Tibial artery (tissue), 4 donors: ENCODE measurements at regions not wholly inside any gene's neighbourhood (a gene's known extent, or its start where the extent isn't known, plus 50 kb on each side); places are given as distances from the start of the nearest gene placed in this dataset.

ENCODE experiments used
- DNase-seq, 2 donors: peaks; one replicate each; pipeline ENCODE4 v3.0.0-alpha.2; 2019
- H3K27ac ChIP-seq, 2 donors: fragments of 200-600 bp; sonication (generic) in 1 of 2; 1 replicate in 1 of 2; 2 replicates in 1 of 2; pipeline ENCODE4 v1.5.1; 2018 to 2019; ENCODE audit warnings: mild to moderate bottlenecking in 1 of 2
- H3K27me3 ChIP-seq, 2 donors: fragments of 200-600 bp; sonication (generic) in 1 of 2; one replicate each; pipeline versions ENCODE4 v1.5.1 to v1.6.0; 2016 to 2019
- H3K36me3 ChIP-seq, 3 donors: fragments of 200-600 bp; sonication (generic) in 2 of 3; one replicate each; pipeline ENCODE4 v1.5.1; 2016 to 2019; ENCODE audit warnings: mild to moderate bottlenecking in 2 of 3
- H3K4me1 ChIP-seq, 4 donors: fragments of 200-600 bp; sonication (generic) in 2 of 4; 1 replicate in 3 of 4; 2 replicates in 1 of 4; pipeline ENCODE4 v1.5.1; 2016 to 2019
- H3K4me3 ChIP-seq, 2 donors: fragments of 200-600 bp; sonication (generic) in 1 of 2; 1 replicate in 1 of 2; 2 replicates in 1 of 2; pipeline ENCODE4 v1.5.1; 2018 to 2019; ENCODE audit warnings: mild to moderate bottlenecking in 2 of 2
- H3K9me3 ChIP-seq, 3 donors: fragments of 200-600 bp; sonication (generic) in 1 of 3; one replicate each; pipeline ENCODE4 v1.5.1; 2016 to 2019
- CTCF ChIP-seq, 2 experiments: fragments of 200-600 bp in 1 of 2; fragments of 450-650 bp in 1 of 2; IDR thresholded peaks; one replicate each; pipeline ENCODE4 v1.5.1; 2017 to 2019; ENCODE audit warnings: antibody characterized with exemption in 2 of 2, mild to moderate bottlenecking in 1 of 2, moderate library complexity in 1 of 2
- intact Hi-C: fragments of 100-400 bp; cut with DNase I; formaldehyde crosslinking; loops from one replicate; pipeline ENCODE4 v1.15.0; 2023; ENCODE audit warnings: low total_unique reads

- intact Hi-C loops = no loop called here
- no peaks in the 10 kb centered on the region for H3K4me1 ChIP-seq
- DNase-seq = no peak
Observed at GRCh38 chr13:58963321-58963720, 1200.4 kb downstream of the DIAPH3 start.

GRCh38 chr13:58964048-58964447 is 1199.7 kb downstream of the DIAPH3 start:
- intact Hi-C loops = no loop called here
- Histone ChIP-seq H3K27me3 (no peaks in the 10 kb centered on the region), H3K4me1 (no peaks in the 10 kb centered on the region), H3K27ac (no peak overlapping the region), H3K4me3 (no peak overlapping the region), H3K36me3 (no peaks in the 10 kb centered on the region), H3K9me3 (no peaks in the 10 kb centered on the region)
- DNase-seq = no peak
- TF ChIP-seq CTCF (IDR thresholded peaks at IDR 0.05) = no peak

More at GRCh38 chr13:58963321-58963720, 1200.4 kb downstream of the DIAPH3 start:
- Histone ChIP-seq H3K27me3 (no peaks in the 10 kb centered on the region), H3K27ac (no peak overlapping the region), H3K36me3 (no peaks in the 10 kb centered on the region), H3K4me3 (no peak overlapping the region), H3K9me3 (no peaks in the 10 kb centered on the region)
- TF ChIP-seq CTCF (IDR thresholded peaks at IDR 0.05) = no peak

GRCh38 chr13:58977085-58977484 is 1186.6 kb downstream of the DIAPH3 start:
- no peaks in the 10 kb centered on the region for H3K27me3 ChIP-seq
- no peaks in the 10 kb centered on the region for H3K4me1 ChIP-seq
- TF ChIP-seq CTCF (IDR thresholded peaks at IDR 0.05) = no peak
- intact Hi-C loops = no loop called here
- no peak overlapping the region for H3K4me3 ChIP-seq
- H3K36me3 ChIP-seq = no peaks in the 10 kb centered on the region
- no peak for DNase-seq
- H3K9me3 ChIP-seq = no peaks in the 10 kb centered on the region
- no peak overlapping the region for H3K27ac ChIP-seq

GRCh38 chr13:58978331-58978730 is 1185.4 kb downstream of the DIAPH3 start:
- TF ChIP-seq CTCF (IDR thresholded peaks at IDR 0.05) = no peak
- intact Hi-C loops = no loop called here
- no peak for DNase-seq

GRCh38 chr13:58979851-58980250 is 1183.9 kb downstream of the DIAPH3 start:
- intact Hi-C loops = no loop called here
- no peak overlapping the region for H3K4me3 ChIP-seq
- no peak overlapping the region for H3K27ac ChIP-seq
- no peaks in the 10 kb centered on the region for H3K36me3 ChIP-seq
- H3K4me1 ChIP-seq = no peaks in the 10 kb centered on the region
- H3K27me3 ChIP-seq = no peaks in the 10 kb centered on the region
- no peak for TF ChIP-seq CTCF (IDR thresholded peaks at IDR 0.05)
- H3K9me3 ChIP-seq = no peaks in the 10 kb centered on the region
- DNase-seq = no peak

More at GRCh38 chr13:58978331-58978730, 1185.4 kb downstream of the DIAPH3 start:
- no peaks in the 10 kb centered on the region for H3K9me3 ChIP-seq
- no peak overlapping the region for H3K27ac ChIP-seq
- H3K36me3 ChIP-seq = no peaks in the 10 kb centered on the region
- no peaks in the 10 kb centered on the region for H3K27me3 ChIP-seq
- H3K4me1 ChIP-seq = no peaks in the 10 kb centered on the region
- H3K4me3 ChIP-seq = no peak overlapping the region

GRCh38 chr13:58985845-58986244 is 1177.9 kb downstream of the DIAPH3 start:
- no peak for TF ChIP-seq CTCF (IDR thresholded peaks at IDR 0.05)
- intact Hi-C loops = no loop called here
- Histone ChIP-seq H3K27me3 (no peaks in the 10 kb centered on the region), H3K36me3 (no peaks in the 10 kb centered on the region), H3K4me3 (no peak overlapping the region), H3K27ac (no peak overlapping the region), H3K9me3 (no peaks in the 10 kb centered on the region), H3K4me1 (no peaks in the 10 kb centered on the region)
- DNase-seq = no peak
